ENCODE measurements at regions not wholly inside any gene's neighbourhood (a gene's known extent, or its start where the extent isn't known, plus 50 kb on each side); places are given as distances from the start of the nearest gene placed in this dataset.

DNA sequence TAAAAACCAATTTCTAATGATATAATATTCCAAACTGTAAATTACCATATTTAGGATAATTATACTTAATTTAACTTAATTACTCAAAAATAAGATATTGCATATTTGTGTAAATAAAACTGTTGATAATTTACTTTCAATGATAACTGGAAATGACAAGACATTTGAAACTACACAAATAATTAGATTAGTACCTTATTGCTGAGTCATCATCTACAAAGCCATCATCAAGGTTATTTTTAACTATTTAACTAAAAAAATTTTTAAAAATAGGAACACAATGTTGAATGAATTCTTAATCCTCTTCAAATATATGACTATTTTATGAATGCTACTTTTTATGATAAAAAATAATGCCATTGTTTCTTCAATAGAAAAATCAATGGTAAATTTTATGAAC, 364.3 kb downstream of the SLITRK6 start:
- no peak overlapping the region for H3K4me3 ChIP-seq (ENCODE audit: control extremely low read depth in 1 of 5, extremely low read depth in 1 of 5, insufficient read depth in 1 of 5, low read depth in 2 of 5, low read length in 4 of 5)
- H3K27me3 Mint-ChIP-seq = no peaks in the 10 kb centered on the region
- no peak overlapping the region for H3K27ac Mint-ChIP-seq
- peaks cover 4% of the 10 kb centered on the region for H3K9me3 Mint-ChIP-seq (ENCODE audit: insufficient read depth)
- H4K20me1 ChIP-seq (ENCODE audit: control insufficient read depth, insufficient read depth, low read length, poor library complexity, severe bottlenecking) = no peaks in the 10 kb centered on the region
- no peak overlapping the region for H3K9ac ChIP-seq (ENCODE audit: low read length)
- TF ChIP-seq, protein P1, sequence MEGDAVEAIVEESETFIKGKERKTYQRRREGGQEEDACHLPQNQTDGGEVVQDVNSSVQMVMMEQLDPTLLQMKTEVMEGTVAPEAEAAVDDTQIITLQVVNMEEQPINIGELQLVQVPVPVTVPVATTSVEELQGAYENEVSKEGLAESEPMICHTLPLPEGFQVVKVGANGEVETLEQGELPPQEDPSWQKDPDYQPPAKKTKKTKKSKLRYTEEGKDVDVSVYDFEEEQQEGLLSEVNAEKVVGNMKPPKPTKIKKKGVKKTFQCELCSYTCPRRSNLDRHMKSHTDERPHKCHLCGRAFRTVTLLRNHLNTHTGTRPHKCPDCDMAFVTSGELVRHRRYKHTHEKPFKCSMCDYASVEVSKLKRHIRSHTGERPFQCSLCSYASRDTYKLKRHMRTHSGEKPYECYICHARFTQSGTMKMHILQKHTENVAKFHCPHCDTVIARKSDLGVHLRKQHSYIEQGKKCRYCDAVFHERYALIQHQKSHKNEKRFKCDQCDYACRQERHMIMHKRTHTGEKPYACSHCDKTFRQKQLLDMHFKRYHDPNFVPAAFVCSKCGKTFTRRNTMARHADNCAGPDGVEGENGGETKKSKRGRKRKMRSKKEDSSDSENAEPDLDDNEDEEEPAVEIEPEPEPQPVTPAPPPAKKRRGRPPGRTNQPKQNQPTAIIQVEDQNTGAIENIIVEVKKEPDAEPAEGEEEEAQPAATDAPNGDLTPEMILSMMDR (IDR thresholded peaks at IDR 0.05) = no peak
- TF ChIP-seq EZH2 (IDR thresholded peaks at IDR 0.05; ENCODE audit: borderline replicate concordance, insufficient read depth, low read depth, low read length, poor library complexity, severe bottlenecking) = no peak
- H3K79me2 ChIP-seq (ENCODE audit: control insufficient read depth, insufficient read depth, low read length) = no peaks in the 10 kb centered on the region
- intact Hi-C loops (cut with micrococcal nuclease) = no loop called here
- DNase-seq = no peak
- no peak overlapping the region for H3K4me3 Mint-ChIP-seq
- no peak overlapping the region for H3K27ac ChIP-seq (ENCODE audit: low read length in 2 of 2)
- no peaks in the 10 kb centered on the region for H3K27me3 ChIP-seq (replicated peaks in 1 of 4; ENCODE audit: control extremely low read depth in 1 of 4, control insufficient read depth in 3 of 4, insufficient read depth in 4 of 4, low read length in 3 of 4)
- H3K36me3 ChIP-seq (replicated peaks in 1 of 2; ENCODE audit: control extremely low read depth in 1 of 2, control insufficient read depth in 1 of 2, extremely low read depth in 1 of 2, insufficient read depth in 2 of 2, low read length in 1 of 2) = no peaks in the 10 kb centered on the region
- ATAC-seq (ENCODE audit: low read depth) = no peak
- ChIA-PET POLR2A (no interaction called here), CTCF (no interaction called here)
- no peaks in the 10 kb centered on the region for H3K4me1 ChIP-seq (ENCODE audit: control insufficient read depth in 2 of 2, insufficient read depth in 2 of 2, low read length in 2 of 2)
- H3K4me1 Mint-ChIP-seq = no peaks in the 10 kb centered on the region
- no peak overlapping the region for H3K4me2 ChIP-seq (replicated peaks; ENCODE audit: low read depth, low read length, poor library complexity, severe bottlenecking)
- no peak overlapping the region for H2AFZ ChIP-seq (ENCODE audit: insufficient read depth, low read depth, low read length, poor library complexity, severe bottlenecking)
- H3K9me3 ChIP-seq (ENCODE audit: control extremely low read depth in 1 of 3, control insufficient read depth in 2 of 3, insufficient read depth in 1 of 3, low read length in 2 of 3) = peaks cover 0 to 15% (median 0%) of the 10 kb centered on the region in 3 donors

DNA sequence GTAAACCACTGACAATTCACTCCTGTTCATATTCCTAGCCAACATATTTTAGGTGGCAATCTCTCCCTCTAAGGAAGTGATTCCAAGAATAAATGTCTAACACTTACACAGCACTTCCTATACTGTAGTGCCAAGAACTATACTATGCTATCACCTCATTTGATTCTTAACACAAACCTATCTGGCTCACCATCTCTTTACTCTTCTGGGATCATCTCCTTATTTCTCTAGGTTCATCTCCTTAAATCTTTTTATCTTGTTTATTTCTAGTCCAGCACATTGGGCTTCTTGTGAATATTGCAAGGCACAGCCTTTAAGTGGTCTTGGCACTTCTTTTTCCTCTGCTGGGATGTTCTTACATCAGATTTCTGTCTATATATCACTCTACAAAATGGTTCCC, 366.3 kb downstream of the SLITRK6 start:
- intact Hi-C loops (cut with micrococcal nuclease) = no loop called here
- Histone ChIP-seq H3K36me3 (replicated peaks in 1 of 2; ENCODE audit: control extremely low read depth in 1 of 2, control insufficient read depth in 1 of 2, extremely low read depth in 1 of 2, insufficient read depth in 2 of 2, low read length in 1 of 2) (no peaks in the 10 kb centered on the region), H3K4me3 (ENCODE audit: control extremely low read depth in 1 of 5, extremely low read depth in 1 of 5, insufficient read depth in 1 of 5, low read depth in 2 of 5, low read length in 4 of 5) (no peak overlapping the region), H3K9me3 (ENCODE audit: control extremely low read depth in 1 of 3, control insufficient read depth in 2 of 3, insufficient read depth in 1 of 3, low read length in 2 of 3) (peaks cover 0 to 15% (median 1%) of the 10 kb centered on the region in 3 donors), H3K4me1 (ENCODE audit: control insufficient read depth in 2 of 2, insufficient read depth in 2 of 2, low read length in 2 of 2) (no peaks in the 10 kb centered on the region), H4K20me1 (ENCODE audit: control insufficient read depth, insufficient read depth, low read length, poor library complexity, severe bottlenecking) (no peaks in the 10 kb centered on the region), H3K27me3 (replicated peaks in 1 of 4; ENCODE audit: control extremely low read depth in 1 of 4, control insufficient read depth in 3 of 4, insufficient read depth in 4 of 4, low read length in 3 of 4) (no peaks in the 10 kb centered on the region), H2AFZ (ENCODE audit: insufficient read depth, low read depth, low read length, poor library complexity, severe bottlenecking) (no peak overlapping the region), H3K79me2 (ENCODE audit: control insufficient read depth, insufficient read depth, low read length) (no peaks in the 10 kb centered on the region), H3K9ac (ENCODE audit: low read length) (no peak overlapping the region), H3K27ac (ENCODE audit: low read length in 2 of 2) (no peak overlapping the region), H3K4me2 (replicated peaks; ENCODE audit: low read depth, low read length, poor library complexity, severe bottlenecking) (no peak overlapping the region)
- ATAC-seq (ENCODE audit: low read depth) = no peak
- Mint-ChIP-seq H3K27me3 (no peaks in the 10 kb centered on the region), H3K4me1 (no peaks in the 10 kb centered on the region), H3K9me3 (ENCODE audit: insufficient read depth) (peaks cover 4% of the 10 kb centered on the region), H3K4me3 (no peak overlapping the region), H3K27ac (no peak overlapping the region)
- DNase-seq = no peak
- ChIA-PET POLR2A (no interaction called here), CTCF (no interaction called here)
- no peak for TF ChIP-seq EZH2 (IDR thresholded peaks at IDR 0.05; ENCODE audit: borderline replicate concordance, insufficient read depth, low read depth, low read length, poor library complexity, severe bottlenecking)
- TF ChIP-seq, protein P1 (IDR thresholded peaks at IDR 0.05) = no peak

Measured in B cell (primary cell).